Parathyroid adenoma (tissue), 2 donors: ENCODE measurements at regions not wholly inside any gene's neighbourhood (a gene's known extent, or its start where the extent isn't known, plus 50 kb on each side); places are given as distances from the start of the nearest gene placed in this dataset.

Experiments
- H2AFZ ChIP-seq: fragments of 300-600 bp; sonication (generic); one replicate; pipeline ENCODE4 v1.7.0; 2017; ENCODE audit warnings: antibody characterized with exemption, mild to moderate bottlenecking
- H3K27ac ChIP-seq: fragments of 300-600 bp; sonication (generic); one replicate; pipeline ENCODE4 v1.7.0; 2017
- H3K27me3 ChIP-seq: fragments of 300-600 bp; sonication (generic); one replicate; pipeline ENCODE4 v1.7.0; 2017; ENCODE audit warnings: low read length; ENCODE audit not compliant: control insufficient read depth, insufficient read depth
- H3K36me3 ChIP-seq: fragments of 300-600 bp; sonication (generic); one replicate; pipeline ENCODE4 v1.7.0; 2017; ENCODE audit warnings: low read length; ENCODE audit not compliant: control insufficient read depth, insufficient read depth
- H3K4me1 ChIP-seq: fragments of 300-600 bp; sonication (generic); one replicate; pipeline ENCODE4 v1.7.0; 2017; ENCODE audit warnings: control low read depth
- H3K4me2 ChIP-seq: fragments of 300-600 bp; sonication (generic); one replicate; pipeline ENCODE4 v1.7.0; 2017; ENCODE audit warnings: low read length
- H3K4me3 ChIP-seq: fragments of 300-600 bp; sonication (generic); one replicate; pipeline ENCODE4 v1.7.0; 2017; ENCODE audit warnings: low read depth, low read length
- H3K79me2 ChIP-seq: fragments of 300-600 bp; sonication (generic); one replicate; pipeline ENCODE4 v1.7.0; 2017; ENCODE audit warnings: control low read depth
- H3K9ac ChIP-seq: fragments of 300-600 bp; sonication (generic); one replicate; pipeline ENCODE4 v1.7.0; 2017; ENCODE audit warnings: mild to moderate bottlenecking
- H3K9me3 ChIP-seq: fragments of 300-600 bp; sonication (generic); one replicate; pipeline ENCODE4 v1.7.0; 2017; ENCODE audit warnings: low read length; ENCODE audit not compliant: control insufficient read depth
- TF ChIP-seq, protein P1 (sequence below): fragments of 300-600 bp; sonication (generic); IDR thresholded peaks from one replicate; pipeline ENCODE4 v1.7.0; 2017; ENCODE audit warnings: antibody characterized with exemption, mild to moderate bottlenecking
- donor health status: primary hyperparathyroidism.

DNA sequence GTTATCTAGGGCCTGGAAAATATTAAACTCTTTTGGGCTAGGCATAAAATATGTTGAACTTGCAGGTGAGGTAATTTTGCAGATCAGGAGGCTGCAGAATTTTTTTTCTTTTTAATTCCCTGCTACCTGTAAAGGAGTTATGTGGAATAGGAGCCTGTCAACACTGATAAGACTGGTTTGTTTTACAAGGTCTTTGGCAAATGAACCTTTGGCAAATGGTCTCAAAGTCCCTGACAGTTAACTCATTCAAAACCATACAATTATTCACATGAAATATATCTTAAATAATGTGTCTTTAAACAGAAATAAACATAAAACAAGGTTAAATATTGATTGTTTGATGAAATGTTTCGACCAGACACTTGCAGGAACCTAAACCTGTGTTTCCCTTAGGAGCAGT lies 340.2 kb downstream of the GASK1B start:
- Histone ChIP-seq H3K9me3 (no peaks in the 10 kb centered on the region), H3K36me3 (no peaks in the 10 kb centered on the region), H3K4me2 (no peak overlapping the region), H3K4me3 (no peak overlapping the region), H3K4me1 (no peaks in the 10 kb centered on the region), H2AFZ (no peak overlapping the region), H3K9ac (no peak overlapping the region), H3K79me2 (no peaks in the 10 kb centered on the region), H3K27me3 (no peaks in the 10 kb centered on the region), H3K27ac (no peak overlapping the region)
- TF ChIP-seq, protein P1, sequence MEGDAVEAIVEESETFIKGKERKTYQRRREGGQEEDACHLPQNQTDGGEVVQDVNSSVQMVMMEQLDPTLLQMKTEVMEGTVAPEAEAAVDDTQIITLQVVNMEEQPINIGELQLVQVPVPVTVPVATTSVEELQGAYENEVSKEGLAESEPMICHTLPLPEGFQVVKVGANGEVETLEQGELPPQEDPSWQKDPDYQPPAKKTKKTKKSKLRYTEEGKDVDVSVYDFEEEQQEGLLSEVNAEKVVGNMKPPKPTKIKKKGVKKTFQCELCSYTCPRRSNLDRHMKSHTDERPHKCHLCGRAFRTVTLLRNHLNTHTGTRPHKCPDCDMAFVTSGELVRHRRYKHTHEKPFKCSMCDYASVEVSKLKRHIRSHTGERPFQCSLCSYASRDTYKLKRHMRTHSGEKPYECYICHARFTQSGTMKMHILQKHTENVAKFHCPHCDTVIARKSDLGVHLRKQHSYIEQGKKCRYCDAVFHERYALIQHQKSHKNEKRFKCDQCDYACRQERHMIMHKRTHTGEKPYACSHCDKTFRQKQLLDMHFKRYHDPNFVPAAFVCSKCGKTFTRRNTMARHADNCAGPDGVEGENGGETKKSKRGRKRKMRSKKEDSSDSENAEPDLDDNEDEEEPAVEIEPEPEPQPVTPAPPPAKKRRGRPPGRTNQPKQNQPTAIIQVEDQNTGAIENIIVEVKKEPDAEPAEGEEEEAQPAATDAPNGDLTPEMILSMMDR: no peak

DNA sequence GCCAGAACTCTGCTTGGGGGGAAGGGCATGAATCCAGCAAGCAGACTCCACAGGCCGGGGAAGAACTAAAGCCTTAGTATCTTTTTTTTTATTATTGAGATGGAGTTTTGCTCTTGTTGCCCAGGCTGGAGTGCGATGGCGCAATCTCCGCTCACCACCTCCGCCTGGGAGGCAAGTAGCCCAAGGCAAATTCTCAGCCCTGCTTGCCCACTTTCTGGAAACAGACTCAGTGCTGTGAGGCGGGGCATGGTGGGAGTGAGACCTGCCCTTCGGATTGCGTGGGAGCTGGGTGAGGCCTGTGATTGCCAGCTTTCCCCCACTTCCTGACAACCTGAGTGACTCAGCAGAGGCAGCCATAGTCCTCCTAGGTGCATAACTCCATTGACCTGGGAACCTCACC lies 348.8 kb downstream of the GASK1B start:
- no peaks in the 10 kb centered on the region for H3K27me3 ChIP-seq
- H3K27ac ChIP-seq: no peak overlapping the region
- no peak overlapping the region for H3K4me2 ChIP-seq
- TF ChIP-seq, protein P1: no peak
- no peak overlapping the region for H2AFZ ChIP-seq
- no peak overlapping the region for H3K9ac ChIP-seq
- no peaks in the 10 kb centered on the region for H3K79me2 ChIP-seq
- no peaks in the 10 kb centered on the region for H3K36me3 ChIP-seq
- H3K9me3 ChIP-seq: no peaks in the 10 kb centered on the region
- no peak overlapping the region for H3K4me3 ChIP-seq
- H3K4me1 ChIP-seq: no peaks in the 10 kb centered on the region

DNA sequence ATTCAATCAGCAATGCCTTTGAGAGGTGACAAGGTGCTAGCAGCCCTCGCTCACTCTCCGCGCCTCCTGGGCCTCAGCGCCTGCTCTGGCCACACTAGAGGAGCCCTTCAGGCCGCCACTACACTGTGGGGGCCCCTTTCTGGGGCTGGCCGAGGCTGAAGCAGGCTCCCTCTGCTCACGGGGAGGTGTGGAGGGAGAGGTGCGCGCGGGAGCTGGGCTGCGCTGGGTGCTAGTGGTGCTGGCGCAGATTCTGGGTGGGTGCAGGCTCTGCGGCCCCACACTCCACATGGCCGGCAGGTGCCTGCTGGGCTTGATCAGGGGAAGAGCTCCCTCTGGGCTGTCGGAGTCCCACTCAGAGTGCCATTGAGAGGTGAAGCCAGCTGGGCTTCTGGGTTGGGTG lies 351.0 kb downstream of the GASK1B start:
- no peaks in the 10 kb centered on the region for H3K27me3 ChIP-seq
- H3K4me2 ChIP-seq: no peak overlapping the region
- H3K4me1 ChIP-seq: no peaks in the 10 kb centered on the region
- no peak overlapping the region for H3K9ac ChIP-seq
- no peak overlapping the region for H2AFZ ChIP-seq
- H3K36me3 ChIP-seq: no peaks in the 10 kb centered on the region
- H3K27ac ChIP-seq: no peak overlapping the region
- H3K9me3 ChIP-seq: no peaks in the 10 kb centered on the region
- no peak overlapping the region for H3K4me3 ChIP-seq
- H3K79me2 ChIP-seq: no peaks in the 10 kb centered on the region
- TF ChIP-seq, protein P1: no peak

DNA sequence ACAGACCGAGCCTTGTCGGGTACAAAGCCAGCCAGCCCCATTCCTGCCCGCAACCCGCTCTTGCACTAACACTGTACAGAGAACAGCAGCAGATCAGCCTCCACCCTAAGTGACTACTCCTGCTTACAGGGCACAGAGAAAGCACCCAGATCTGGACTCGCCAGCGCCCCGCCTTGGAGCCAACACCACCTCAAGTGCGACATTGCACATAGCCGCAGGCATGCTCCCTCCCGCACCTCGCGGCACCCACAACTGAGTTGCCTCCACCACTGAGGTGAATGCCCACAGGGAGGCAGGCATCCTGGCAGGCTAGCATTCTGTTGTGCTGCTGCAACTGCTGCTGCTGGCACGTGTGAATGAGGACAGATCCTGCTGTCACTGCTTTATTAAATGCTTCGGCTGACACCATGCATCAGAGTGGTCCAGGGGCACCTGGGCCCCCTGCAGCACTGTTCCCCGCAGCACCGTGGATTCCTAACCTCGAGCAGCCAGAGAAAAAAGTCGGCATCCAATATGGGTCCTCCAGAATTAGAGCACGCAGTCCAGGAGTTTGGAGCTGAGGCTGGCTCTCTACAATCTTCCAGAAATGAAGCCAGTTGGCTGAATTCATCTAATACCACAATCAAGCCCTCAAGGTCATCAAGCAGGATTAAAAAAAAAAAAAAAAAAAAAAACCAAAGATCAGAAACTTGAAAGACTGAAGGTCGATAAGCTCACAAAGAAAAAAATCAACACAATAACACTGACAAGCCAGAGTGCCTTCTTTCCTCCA lies 352.9 kb downstream of the GASK1B start:
- Histone ChIP-seq H3K27me3 (no peaks in the 10 kb centered on the region), H3K9ac (no peak overlapping the region), H3K79me2 (no peaks in the 10 kb centered on the region), H3K4me1 (no peaks in the 10 kb centered on the region), H3K27ac (no peak overlapping the region), H3K36me3 (no peaks in the 10 kb centered on the region), H3K9me3 (no peaks in the 10 kb centered on the region), H3K4me2 (no peak overlapping the region), H3K4me3 (no peak overlapping the region), H2AFZ (no peak overlapping the region)
- TF ChIP-seq, protein P1: no peak
